NCI-H1694 (cell line): ENCODE measurements at regions not wholly inside any gene's neighbourhood (a gene's known extent, or its start where the extent isn't known, plus 50 kb on each side); places are given as distances from the start of the nearest gene placed in this dataset.

Source experiments
- DNase-seq: peaks from one replicate; lab custom pipeline; 2025; lab: John Stamatoyannopoulos, UW

GRCh38 chr20:21577551-21577950, 63.7 kb upstream of the NKX2-2 start:
- no peak for DNase-seq

DNA sequence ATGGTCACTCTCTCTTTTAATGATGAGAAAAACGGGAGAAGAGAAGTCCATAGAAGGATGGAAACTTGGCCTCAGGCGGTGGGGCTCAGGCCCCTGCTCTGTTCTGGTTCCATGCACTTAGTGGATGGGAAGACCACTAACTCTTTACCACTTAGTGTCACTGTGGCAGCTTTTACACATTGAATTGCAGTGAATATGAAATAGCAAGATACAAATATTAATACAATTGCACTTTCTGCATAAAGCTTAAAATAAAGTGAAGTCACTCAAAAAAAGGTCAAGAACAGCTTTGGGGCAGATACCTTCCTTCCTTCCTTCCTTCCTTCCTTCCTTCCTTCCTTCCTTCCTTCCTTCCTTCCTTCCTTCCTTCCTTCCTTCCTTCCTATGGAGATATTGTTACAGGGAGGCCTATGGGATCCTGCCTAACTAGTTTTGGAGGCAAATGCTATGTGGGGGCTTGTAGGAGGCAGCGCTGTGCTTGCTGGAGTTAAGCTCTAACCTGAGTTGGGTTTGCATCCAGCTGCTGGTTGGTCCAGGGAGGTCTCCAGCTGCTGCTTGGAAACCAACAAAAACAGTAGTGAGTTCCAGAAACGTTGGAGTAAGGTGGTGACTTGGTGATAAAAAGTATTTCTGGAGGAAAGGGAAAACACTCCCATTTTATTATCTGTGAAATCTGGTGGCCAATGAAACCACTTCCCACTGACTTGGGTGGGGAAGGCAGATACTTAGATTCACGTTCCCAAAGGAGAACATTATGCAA, 62.3 kb upstream of the NKX2-2 start:
- no peak for DNase-seq

DNA sequence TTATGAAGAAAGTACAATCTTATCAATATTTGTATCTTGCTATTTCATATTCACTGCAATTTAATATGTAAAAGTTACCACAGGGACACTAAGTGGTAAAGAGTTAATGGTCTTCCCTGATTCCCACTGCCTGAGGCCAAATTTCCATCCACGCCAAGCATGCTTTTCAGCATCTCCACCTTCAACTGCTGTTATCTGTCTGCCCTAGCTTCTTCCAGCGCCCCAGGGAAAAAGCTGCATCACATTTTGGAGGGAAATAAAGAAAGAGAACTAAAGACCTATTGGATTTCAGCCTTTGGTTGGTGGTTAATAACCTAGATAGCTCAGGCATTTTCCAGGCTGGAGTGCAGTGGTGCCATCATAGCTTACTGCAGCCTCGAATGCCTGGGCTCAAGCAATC, 61.3 kb upstream of the NKX2-2 start:
- no peak for DNase-seq

DNA sequence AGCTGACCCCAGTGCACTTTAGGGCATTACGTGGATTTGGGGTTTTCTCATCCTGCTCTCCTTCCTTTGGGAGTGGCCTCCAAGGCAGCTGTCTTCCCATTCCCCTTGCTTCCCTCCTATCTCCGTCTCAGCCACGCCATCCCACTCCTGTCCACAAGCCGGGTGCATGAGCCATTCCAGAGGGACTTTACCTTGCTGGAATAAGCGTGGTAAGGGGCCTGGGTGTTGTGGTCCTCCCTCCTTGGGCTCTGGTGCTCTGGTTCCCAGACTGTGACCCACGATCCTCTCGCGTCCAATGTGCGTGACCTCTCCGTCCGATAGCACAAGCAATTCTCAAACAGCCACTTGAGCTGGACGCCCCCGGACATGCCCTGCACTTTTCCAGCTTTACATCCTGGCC, 60.6 kb upstream of the NKX2-2 start:
- DNase-seq: no peak

DNA sequence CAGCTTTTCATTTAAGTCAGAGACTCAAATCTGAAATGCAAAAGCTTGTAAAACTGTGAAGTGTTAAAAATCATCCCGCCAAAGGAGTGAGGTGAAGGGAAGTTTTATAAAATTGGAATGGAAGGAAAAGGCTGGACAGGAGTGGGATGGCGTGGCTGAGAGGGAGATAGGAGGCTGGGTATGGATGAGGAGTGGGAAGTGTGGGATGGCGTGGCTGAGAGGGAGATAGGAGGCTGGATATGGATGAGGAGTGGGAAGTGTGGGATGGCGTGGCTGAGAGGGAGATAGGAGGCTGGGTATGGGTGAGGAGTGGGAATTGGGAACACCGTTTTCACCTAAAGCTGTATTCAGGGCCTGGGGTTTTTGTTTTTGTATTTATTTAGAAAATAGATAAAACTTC, 59.4 kb upstream of the NKX2-2 start:
- DNase-seq: no peak

DNA sequence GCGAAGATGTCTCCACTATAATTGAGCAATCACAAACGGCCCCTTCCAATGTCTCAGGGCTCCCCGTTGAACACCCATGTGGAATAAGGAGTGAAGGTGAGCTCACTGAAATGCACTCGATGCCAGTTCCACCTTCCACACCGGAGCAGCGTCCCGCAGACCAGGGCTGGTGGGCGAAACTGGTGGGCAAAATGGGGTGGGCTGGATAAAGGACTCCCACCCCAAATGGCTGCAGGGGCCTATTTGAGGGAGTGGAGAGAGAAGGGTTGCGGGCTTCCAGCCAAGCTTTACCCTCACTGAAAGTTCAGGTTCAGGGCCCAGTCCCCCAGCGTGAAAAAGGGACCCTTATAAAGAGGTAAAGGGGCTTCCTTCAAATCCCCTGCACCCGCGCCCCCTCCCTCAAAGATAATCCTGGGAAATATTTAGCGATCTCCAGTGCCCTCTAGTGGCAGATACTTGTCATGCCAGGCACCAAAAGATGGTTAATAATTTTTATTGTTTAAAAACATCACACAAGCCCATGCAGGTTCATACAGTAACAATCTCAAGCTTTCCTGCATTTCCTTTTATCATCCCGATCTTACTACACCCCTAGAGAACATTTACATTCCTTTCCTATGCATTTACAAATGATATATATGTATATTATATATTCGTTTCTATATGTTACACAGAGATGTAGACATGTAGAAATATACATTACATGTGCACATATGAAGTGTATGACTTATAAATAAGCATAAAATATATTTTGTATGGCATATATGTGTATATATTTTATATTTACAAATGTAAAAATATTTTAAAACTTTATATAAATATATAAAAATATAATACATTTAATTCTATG, 58.2 kb upstream of the NKX2-2 start:
- no peak for DNase-seq

GRCh38 chr20:21570285-21570992, 56.6 kb upstream of the NKX2-2 start:
- no peak for DNase-seq

GRCh38 chr20:21569586-21569985, 55.7 kb upstream of the NKX2-2 start:
- no peak for DNase-seq

DNA sequence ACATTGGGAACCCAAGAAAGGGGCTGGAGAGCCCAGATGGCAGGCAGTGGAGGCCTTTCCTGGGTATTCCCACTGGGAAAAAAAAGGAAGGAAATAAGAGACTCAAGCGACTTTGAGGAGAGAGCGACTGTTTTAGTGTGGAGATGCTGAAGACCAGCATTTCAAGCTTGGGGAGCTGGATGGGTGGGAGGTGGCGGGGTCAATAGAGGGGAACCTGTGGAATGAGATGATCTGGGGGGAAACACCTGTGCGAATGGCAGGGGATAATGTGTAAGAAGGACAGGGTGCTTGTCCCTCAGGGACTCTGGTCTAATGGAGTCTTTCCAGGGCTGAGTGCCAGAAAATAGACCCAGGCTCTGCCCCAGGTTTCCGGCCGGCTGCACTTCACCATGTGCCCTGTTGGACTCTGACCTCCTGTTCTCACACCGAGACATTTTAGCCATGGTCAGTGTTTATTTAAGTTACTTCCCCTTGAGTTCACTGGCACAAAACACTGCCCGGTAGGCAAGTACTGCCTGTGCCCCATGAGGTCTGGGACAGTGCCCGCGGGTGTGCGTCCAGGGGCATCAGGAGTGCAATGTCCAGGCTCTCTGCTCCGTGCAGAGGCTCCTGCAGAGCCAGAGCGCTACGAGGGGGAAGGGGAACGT, 50.4 kb upstream of the NKX2-2 start:
- no peak for DNase-seq
